ENCODE measurements at regions not wholly inside any gene's neighbourhood (a gene's known extent, or its start where the extent isn't known, plus 50 kb on each side); places are given as distances from the start of the nearest gene placed in this dataset.

- H3K27me3 ChIP-seq (ENCODE audit: control insufficient read depth, insufficient read depth, low read length): peaks cover 8% of the 10 kb centered on the region
- no peak for TF ChIP-seq EZH2 (IDR thresholded peaks at IDR 0.05; ENCODE audit: low read length, missing control alignments)
- no peak for TF ChIP-seq CTCF (conservative IDR thresholded peaks at IDR 0.05 in 1 of 2, IDR thresholded peaks at IDR 0.05 in 1 of 2; ENCODE audit: low read depth in 1 of 2, low read length in 2 of 2)
Measured at GRCh38 chr9:38229104-38229500, 160.1 kb upstream of the SHB start.

GRCh38 chr9:38228331-38229103 lies 159.5 kb upstream of the SHB start:
- no peak overlapping the region for H3K9ac ChIP-seq (ENCODE audit: insufficient read depth, low read length)
- no peaks in the 10 kb centered on the region for H4K20me1 ChIP-seq (ENCODE audit: control insufficient read depth, extremely low read depth, insufficient read depth, low read length)
- no peaks in the 10 kb centered on the region for H3K9me3 ChIP-seq (ENCODE audit: control insufficient read depth, insufficient read depth, low read depth, low read length)
- no peak overlapping the region for H3K27ac ChIP-seq (ENCODE audit: insufficient read depth, low read length)
- DNase-seq (ENCODE audit: low read depth in 2 of 2): peak in 1 of 2 donors; percentile 11
- H2AFZ ChIP-seq (ENCODE audit: low read length): no peak overlapping the region
- no peak for TF ChIP-seq EZH2 (IDR thresholded peaks at IDR 0.05; ENCODE audit: low read length, missing control alignments)
- no peak for TF ChIP-seq CTCF (conservative IDR thresholded peaks at IDR 0.05 in 1 of 2, IDR thresholded peaks at IDR 0.05 in 1 of 2; ENCODE audit: low read depth in 1 of 2, low read length in 2 of 2)
- H3K36me3 ChIP-seq (ENCODE audit: control insufficient read depth, insufficient read depth, low read length): no peaks in the 10 kb centered on the region
- H3K4me2 ChIP-seq (ENCODE audit: extremely low read depth, insufficient read depth, low read length): no peak overlapping the region
- H3K79me2 ChIP-seq (ENCODE audit: control insufficient read depth, insufficient read depth, low read length): no peaks in the 10 kb centered on the region
- peaks cover 8% of the 10 kb centered on the region for H3K27me3 ChIP-seq (ENCODE audit: control insufficient read depth, insufficient read depth, low read length)
- no peaks in the 10 kb centered on the region for H3K4me1 ChIP-seq (ENCODE audit: control insufficient read depth, extremely low read depth, insufficient read depth, low read length)
- no peak overlapping the region for H3K4me3 ChIP-seq (replicated peaks in 1 of 4; ENCODE audit: control extremely low read depth in 1 of 4, insufficient read depth in 1 of 4, low read depth in 3 of 4, low read length in 4 of 4)

More at GRCh38 chr9:38229104-38229500, 160.1 kb upstream of the SHB start:
- H3K79me2 ChIP-seq (ENCODE audit: control insufficient read depth, insufficient read depth, low read length): no peaks in the 10 kb centered on the region
- no peaks in the 10 kb centered on the region for H4K20me1 ChIP-seq (ENCODE audit: control insufficient read depth, extremely low read depth, insufficient read depth, low read length)
- no peaks in the 10 kb centered on the region for H3K9me3 ChIP-seq (ENCODE audit: control insufficient read depth, insufficient read depth, low read depth, low read length)
- no peak for DNase-seq (ENCODE audit: low read depth in 2 of 2)
- no peaks in the 10 kb centered on the region for H3K4me1 ChIP-seq (ENCODE audit: control insufficient read depth, extremely low read depth, insufficient read depth, low read length)
- no peak overlapping the region for H3K4me2 ChIP-seq (ENCODE audit: extremely low read depth, insufficient read depth, low read length)
- H2AFZ ChIP-seq (ENCODE audit: low read length): no peak overlapping the region
- no peaks in the 10 kb centered on the region for H3K36me3 ChIP-seq (ENCODE audit: control insufficient read depth, insufficient read depth, low read length)
- no peak overlapping the region for H3K4me3 ChIP-seq (replicated peaks in 1 of 4; ENCODE audit: control extremely low read depth in 1 of 4, insufficient read depth in 1 of 4, low read depth in 3 of 4, low read length in 4 of 4)
- H3K9ac ChIP-seq (ENCODE audit: insufficient read depth, low read length): no peak overlapping the region
- no peak overlapping the region for H3K27ac ChIP-seq (ENCODE audit: insufficient read depth, low read length)

- Histone ChIP-seq H4K20me1 (ENCODE audit: control insufficient read depth, extremely low read depth, insufficient read depth, low read length) (no peaks in the 10 kb centered on the region), H3K79me2 (ENCODE audit: control insufficient read depth, insufficient read depth, low read length) (no peaks in the 10 kb centered on the region), H3K4me1 (ENCODE audit: control insufficient read depth, extremely low read depth, insufficient read depth, low read length) (no peaks in the 10 kb centered on the region), H3K9me3 (ENCODE audit: control insufficient read depth, insufficient read depth, low read depth, low read length) (no peaks in the 10 kb centered on the region), H2AFZ (ENCODE audit: low read length) (no peak overlapping the region), H3K9ac (ENCODE audit: insufficient read depth, low read length) (no peak overlapping the region), H3K27ac (ENCODE audit: insufficient read depth, low read length) (no peak overlapping the region), H3K27me3 (ENCODE audit: control insufficient read depth, insufficient read depth, low read length) (peaks cover 8% of the 10 kb centered on the region), H3K4me3 (replicated peaks in 1 of 4; ENCODE audit: control extremely low read depth in 1 of 4, insufficient read depth in 1 of 4, low read depth in 3 of 4, low read length in 4 of 4) (no peak overlapping the region), H3K4me2 (ENCODE audit: extremely low read depth, insufficient read depth, low read length) (no peak overlapping the region), H3K36me3 (ENCODE audit: control insufficient read depth, insufficient read depth, low read length) (no peaks in the 10 kb centered on the region)
- DNase-seq (ENCODE audit: low read depth in 2 of 2): peak; percentile 5 to 62
- TF ChIP-seq EZH2 (IDR thresholded peaks at IDR 0.05; ENCODE audit: low read length, missing control alignments): no peak
- no peak for TF ChIP-seq CTCF (conservative IDR thresholded peaks at IDR 0.05 in 1 of 2, IDR thresholded peaks at IDR 0.05 in 1 of 2; ENCODE audit: low read depth in 1 of 2, low read length in 2 of 2)
Measured at GRCh38 chr9:38227656-38228055, 158.6 kb upstream of the SHB start.
